Kidney epithelial cell (primary cell): ENCODE measurements at regions not wholly inside any gene's neighbourhood (a gene's known extent, or its start where the extent isn't known, plus 50 kb on each side); places are given as distances from the start of the nearest gene placed in this dataset.

Experiments
- DNase-seq: peaks from one replicate; pipeline ENCODE4 v3.0.0-alpha.2; 2010; ENCODE audit warnings: low read depth
- H3K27me3 ChIP-seq: 2 replicates; pipeline ENCODE4 v1.6.0; 2011; ENCODE audit warnings: low read length; ENCODE audit not compliant: control insufficient read depth, insufficient read depth
- H3K36me3 ChIP-seq: 2 replicates; pipeline ENCODE4 v1.5.1; 2011; ENCODE audit warnings: low read length; ENCODE audit not compliant: control insufficient read depth, insufficient read depth
- H3K4me3 ChIP-seq: 2 replicates; pipeline ENCODE4 v1.5.1; 2011; ENCODE audit warnings: low read depth, mild to moderate bottlenecking, control low read depth, low read length
- CTCF ChIP-seq: IDR thresholded peaks from 2 replicates; pipeline ENCODE4 v1.5.1; 2011; ENCODE audit warnings: mild to moderate bottlenecking, moderate library complexity, low read length, control low read depth, inconsistent platforms; ENCODE audit not compliant: insufficient read depth, poor library complexity, severe bottlenecking

GRCh38 chr2:216302981-216303676, 69.2 kb downstream of the MARCHF4 start:
- TF ChIP-seq CTCF, result no peak
- no peaks in the 10 kb centered on the region for H3K27me3 ChIP-seq
- no peaks in the 10 kb centered on the region for H3K36me3 ChIP-seq
- DNase-seq, result no peak
- no peak overlapping the region for H3K4me3 ChIP-seq

GRCh38 chr2:216300906-216301305, 71.4 kb downstream of the MARCHF4 start:
- Histone ChIP-seq H3K36me3 (no peaks in the 10 kb centered on the region), H3K27me3 (no peaks in the 10 kb centered on the region), H3K4me3 (no peak overlapping the region)
- TF ChIP-seq CTCF, result no peak
- DNase-seq, result no peak

GRCh38 chr2:216299588-216299987, 72.7 kb downstream of the MARCHF4 start:
- Histone ChIP-seq H3K4me3 (no peak overlapping the region), H3K27me3 (no peaks in the 10 kb centered on the region), H3K36me3 (no peaks in the 10 kb centered on the region)
- TF ChIP-seq CTCF, result no peak
- DNase-seq, result no peak

- DNase-seq, result peak; percentile 50
- Histone ChIP-seq H3K4me3 (no peak overlapping the region), H3K36me3 (no peaks in the 10 kb centered on the region), H3K27me3 (no peaks in the 10 kb centered on the region)
- no peak for TF ChIP-seq CTCF
These were observed 73.4 kb downstream of the MARCHF4 start for GRCh38 chr2:216298719-216299495.

DNA sequence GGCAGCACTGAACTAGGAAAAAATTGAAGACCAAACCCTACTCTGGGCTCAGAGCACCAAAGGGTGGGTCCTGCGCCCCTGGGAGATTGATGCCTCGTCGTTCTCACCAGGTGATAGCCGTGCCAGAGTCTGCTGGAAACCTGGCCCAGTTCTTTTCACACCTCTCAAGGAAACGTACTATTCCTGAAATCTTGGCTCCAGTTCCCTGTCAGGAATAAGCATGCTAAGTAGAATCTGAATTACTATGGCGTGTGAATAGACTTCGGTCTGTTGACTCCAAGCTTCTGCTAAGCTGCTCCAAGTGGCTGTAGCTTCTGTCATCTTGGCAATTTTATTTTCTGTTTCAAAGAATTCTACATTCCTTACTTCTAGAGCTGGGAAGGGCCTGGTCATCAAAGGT, 75.4 kb downstream of the MARCHF4 start:
- Histone ChIP-seq H3K36me3 (no peaks in the 10 kb centered on the region), H3K27me3 (no peaks in the 10 kb centered on the region), H3K4me3 (no peak overlapping the region)
- no peak for DNase-seq
- TF ChIP-seq CTCF, result no peak
